ENCODE measurements at regions not wholly inside any gene's neighbourhood (a gene's known extent, or its start where the extent isn't known, plus 50 kb on each side); places are given as distances from the start of the nearest gene placed in this dataset.
"Not testable (repeated sequence)": the region's sequence is repeated elsewhere in the genome, so short reads cannot be mapped to it uniquely, and the experiment has no call there.

DNA sequence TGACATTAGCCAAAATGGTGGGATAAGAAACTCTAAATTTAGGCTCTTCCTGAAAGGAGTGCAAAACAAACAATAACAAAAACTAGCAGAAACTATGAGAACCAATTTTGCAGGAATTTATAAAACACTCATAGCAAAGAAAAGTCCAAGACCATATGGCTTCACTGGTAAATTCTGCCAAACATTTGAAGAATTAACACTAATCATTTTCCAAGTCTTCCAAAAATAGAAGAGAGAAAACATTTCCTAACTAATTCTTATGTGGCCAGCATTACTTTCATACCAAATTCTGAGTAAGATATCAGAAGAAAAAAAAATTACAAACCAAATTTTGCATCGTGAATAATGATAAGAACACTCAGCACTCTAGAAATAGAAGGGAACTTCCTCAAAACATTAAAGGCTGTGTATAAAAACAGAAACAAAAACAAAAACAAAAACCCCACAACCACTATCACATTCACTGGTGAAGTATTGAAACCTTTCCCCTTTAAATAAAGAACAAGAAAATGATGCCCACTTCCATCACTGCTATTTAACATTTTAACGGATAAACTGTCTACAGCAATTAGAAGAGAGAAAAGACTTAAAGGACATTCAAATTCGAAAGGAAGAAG is 524.3 kb upstream of the GALNTL6 start:
- no peak for DNase-seq
- Mint-ChIP-seq H3K36me3 (ENCODE audit: low read depth) (no peaks in the 10 kb centered on the region), H3K27me3 (no peaks in the 10 kb centered on the region), H3K9me3 (peaks cover 4% of the 10 kb centered on the region), H3K4me3 (no peak overlapping the region), H3K27ac (no peak overlapping the region), H3K4me1 (no peaks in the 10 kb centered on the region)
- no peak for ATAC-seq

DNA sequence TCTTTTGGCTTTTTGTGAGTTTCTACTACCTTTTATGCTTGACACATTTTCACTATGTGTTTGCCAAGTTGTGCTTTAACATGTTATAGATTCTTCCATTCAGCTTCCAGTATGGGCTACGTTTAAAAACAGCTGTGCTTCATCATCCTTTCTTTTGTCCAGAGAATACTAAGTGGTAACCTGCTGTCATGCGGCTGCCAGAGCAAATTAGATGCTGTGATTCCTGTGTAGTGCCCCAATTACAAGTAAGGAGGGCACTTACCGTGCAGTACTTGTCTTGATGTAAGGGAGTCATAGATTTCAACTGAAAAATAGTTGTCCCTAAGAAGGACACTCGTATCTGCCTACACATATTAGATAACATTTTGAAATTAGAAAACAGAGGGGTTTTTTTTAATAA is 531.8 kb upstream of the GALNTL6 start:
- H3K36me3 Mint-ChIP-seq (ENCODE audit: low read depth), result no peaks in the 10 kb centered on the region
- no peaks in the 10 kb centered on the region for H3K4me1 Mint-ChIP-seq
- DNase-seq, result no peak
- no peaks in the 10 kb centered on the region for H3K27me3 Mint-ChIP-seq
- H3K27ac Mint-ChIP-seq, result no peak overlapping the region
- H3K9me3 Mint-ChIP-seq, result no peaks in the 10 kb centered on the region
- ATAC-seq, result no peak
- no peak overlapping the region for H3K4me3 Mint-ChIP-seq

DNA sequence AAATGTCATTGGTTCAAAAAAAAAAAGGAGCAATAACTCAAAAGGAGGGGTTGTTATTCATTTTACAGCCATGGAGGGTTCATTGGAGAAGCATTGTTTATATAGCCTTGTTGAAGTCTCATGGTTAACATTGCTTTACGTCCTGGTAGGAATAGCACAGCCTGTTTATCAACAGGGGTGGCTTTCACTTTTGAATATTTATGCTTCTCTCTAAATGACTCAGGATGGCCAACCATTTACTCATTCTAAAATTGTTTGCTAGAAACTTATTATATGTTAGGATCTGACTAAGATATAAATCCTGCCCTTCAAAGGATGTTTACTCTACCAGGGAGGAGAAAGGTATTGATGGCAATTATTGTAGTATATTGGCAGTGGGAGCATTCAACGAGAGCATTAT is 534.1 kb upstream of the GALNTL6 start:
- Mint-ChIP-seq H3K36me3 (ENCODE audit: low read depth) (no peaks in the 10 kb centered on the region), H3K27me3 (no peaks in the 10 kb centered on the region), H3K4me1 (no peaks in the 10 kb centered on the region), H3K27ac (no peak overlapping the region), H3K4me3 (no peak overlapping the region), H3K9me3 (no peaks in the 10 kb centered on the region)
- ATAC-seq, result no peak
- no peak for DNase-seq

DNA sequence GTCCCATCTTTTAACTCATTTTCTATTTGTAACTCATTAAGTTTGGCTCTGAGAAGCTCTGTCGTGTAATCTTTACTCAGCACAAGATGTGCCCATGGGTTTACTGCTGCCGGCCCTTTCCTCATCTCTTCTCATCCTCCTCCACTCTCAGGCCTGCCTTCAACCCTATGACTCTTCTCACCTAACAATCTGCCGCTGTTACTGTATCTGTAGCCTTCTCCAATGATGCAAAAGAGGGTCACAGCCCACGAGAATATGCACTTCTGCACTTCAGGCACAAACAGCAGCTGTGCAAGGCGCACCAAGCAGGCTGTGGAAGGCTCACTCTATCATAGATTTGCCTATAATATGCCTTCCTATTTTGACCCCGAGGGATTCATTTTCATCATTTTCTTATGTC is 546.5 kb upstream of the GALNTL6 start:
- Mint-ChIP-seq H3K4me1 (no peaks in the 10 kb centered on the region), H3K4me3 (no peak overlapping the region), H3K36me3 (ENCODE audit: low read depth) (no peaks in the 10 kb centered on the region), H3K9me3 (peaks cover 4% of the 10 kb centered on the region), H3K27ac (no peak overlapping the region), H3K27me3 (no peaks in the 10 kb centered on the region)
- no peak for DNase-seq
- ATAC-seq, result no peak

DNA sequence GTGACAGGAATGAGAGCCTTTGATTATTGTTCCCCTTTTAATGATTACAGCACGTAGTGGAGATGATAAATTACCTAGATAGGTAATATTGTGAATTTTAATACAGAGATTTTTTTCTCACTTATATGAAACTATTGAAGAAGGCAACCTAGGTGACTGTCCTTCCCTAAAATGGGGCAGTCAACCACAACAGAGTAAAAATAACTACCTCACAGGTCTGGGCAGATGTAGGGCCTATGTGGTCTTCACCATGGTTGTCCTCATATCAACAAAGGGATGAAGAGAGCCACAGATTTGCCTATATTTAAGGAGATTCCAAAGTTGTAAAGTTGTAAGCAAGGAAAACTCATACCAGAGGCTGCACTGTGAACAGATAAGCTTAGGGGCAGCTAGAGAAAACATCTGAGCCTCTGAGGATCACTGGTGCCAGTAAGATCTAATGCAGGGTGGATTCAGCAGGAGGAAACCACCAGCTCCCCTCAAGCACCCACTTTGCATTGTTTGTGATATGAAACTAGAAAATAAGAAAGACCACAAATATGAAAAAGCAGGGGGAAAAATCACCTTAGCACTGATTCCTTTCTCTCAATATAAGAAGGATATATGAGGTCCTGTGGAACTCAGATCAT is 547.9 kb upstream of the GALNTL6 start:
- Mint-ChIP-seq H3K4me3 (no peak overlapping the region), H3K9me3 (peaks cover 4% of the 10 kb centered on the region), H3K27ac (no peak overlapping the region), H3K27me3 (no peaks in the 10 kb centered on the region), H3K36me3 (ENCODE audit: low read depth) (no peaks in the 10 kb centered on the region), H3K4me1 (no peaks in the 10 kb centered on the region)
- ATAC-seq, result no peak
- no peak for DNase-seq

DNA sequence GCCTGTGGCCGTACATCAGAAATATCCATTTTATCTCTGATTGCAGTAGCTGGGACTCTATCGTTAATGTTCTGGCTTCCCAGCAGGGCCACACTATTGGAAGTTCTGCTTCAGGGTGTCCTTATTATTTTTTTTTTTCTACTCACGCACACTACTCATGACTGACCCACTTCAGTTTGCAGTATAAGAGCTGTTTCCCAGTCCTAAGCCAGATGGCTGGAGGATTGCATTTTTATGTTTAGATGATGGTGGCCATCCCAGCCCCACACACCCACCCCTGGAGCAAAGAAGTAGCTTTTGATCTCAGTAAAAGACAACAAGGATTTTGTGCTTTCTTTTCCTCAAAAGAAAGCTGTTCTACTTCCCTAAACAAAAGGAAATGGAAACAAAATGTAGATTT is 557.0 kb upstream of the GALNTL6 start:
- Mint-ChIP-seq H3K27me3 (no peaks in the 10 kb centered on the region), H3K4me1 (no peaks in the 10 kb centered on the region), H3K9me3 (no peaks in the 10 kb centered on the region), H3K4me3 (no peak overlapping the region), H3K36me3 (ENCODE audit: low read depth) (no peaks in the 10 kb centered on the region), H3K27ac (no peak overlapping the region)
- ATAC-seq (no peak), DNase-seq (no peak)

DNA sequence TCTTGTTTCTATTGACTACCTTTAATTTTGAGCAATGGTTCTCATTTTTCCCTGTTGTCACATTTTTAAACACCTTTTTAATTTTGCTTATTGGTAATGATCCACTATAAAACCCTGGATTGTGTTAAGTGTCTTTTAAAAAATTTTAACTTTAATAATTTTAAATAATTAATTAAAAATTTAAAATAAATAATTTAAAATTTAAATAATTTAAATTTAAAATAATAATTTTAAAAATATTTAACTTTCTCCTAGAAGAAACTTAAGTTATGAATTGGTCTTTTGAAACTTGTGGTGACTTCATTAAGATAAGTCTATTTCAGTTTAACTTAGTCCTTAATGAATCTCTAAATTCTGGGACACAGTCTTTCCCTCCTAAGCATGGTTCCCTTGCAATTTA is 566.3 kb upstream of the GALNTL6 start:
- H3K9me3 Mint-ChIP-seq, result peaks cover 25% of the 10 kb centered on the region
- no peaks in the 10 kb centered on the region for H3K27me3 Mint-ChIP-seq
- H3K4me3 Mint-ChIP-seq, result no peak overlapping the region
- H3K4me1 Mint-ChIP-seq, result no peaks in the 10 kb centered on the region
- no peak overlapping the region for H3K27ac Mint-ChIP-seq
- ATAC-seq, result no peak
- no peaks in the 10 kb centered on the region for H3K36me3 Mint-ChIP-seq (ENCODE audit: low read depth)
- no peak for DNase-seq

DNA sequence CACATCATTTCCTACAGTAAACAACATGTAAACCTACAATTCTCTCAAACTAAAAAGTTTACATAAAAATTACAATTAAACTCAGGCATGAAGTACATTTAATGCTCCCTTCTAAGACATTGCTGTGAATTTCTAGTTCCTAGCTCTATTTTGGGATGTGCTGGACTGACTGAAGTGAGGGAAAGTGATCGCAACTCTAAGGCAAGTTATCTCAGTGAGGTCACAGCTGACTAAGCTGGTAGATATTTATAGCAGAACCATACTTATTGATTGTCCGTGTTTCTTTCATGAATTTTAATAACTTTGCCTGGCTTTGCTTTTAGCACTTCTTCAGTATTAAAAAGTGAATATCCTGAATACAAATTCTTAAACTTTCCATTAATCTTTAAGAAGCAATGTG is 570.4 kb upstream of the GALNTL6 start:
- DNase-seq (no peak), ATAC-seq (no peak)
- Mint-ChIP-seq H3K4me3 (no peak overlapping the region), H3K27me3 (no peaks in the 10 kb centered on the region), H3K9me3 (peaks cover 7% of the 10 kb centered on the region), H3K27ac (no peak overlapping the region), H3K4me1 (no peaks in the 10 kb centered on the region), H3K36me3 (ENCODE audit: low read depth) (no peaks in the 10 kb centered on the region)

DNA sequence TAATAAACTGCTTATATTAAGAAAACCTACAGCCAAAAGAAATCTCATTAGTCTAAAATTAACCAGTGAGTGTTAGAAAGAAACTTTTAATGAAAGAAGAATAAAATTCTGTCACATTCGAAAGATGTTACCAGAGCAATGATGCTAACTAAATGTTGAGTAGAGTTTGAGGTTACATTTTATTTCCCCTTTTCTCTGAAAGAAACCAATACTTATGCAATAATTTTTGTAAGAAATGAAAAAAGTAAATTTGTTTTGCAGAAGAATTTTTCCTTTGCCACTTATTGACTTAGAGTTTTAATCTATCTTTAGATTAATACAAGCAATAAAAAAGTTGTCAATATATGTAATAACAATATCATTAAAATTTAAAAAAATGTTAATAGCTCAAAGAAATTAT is 574.0 kb upstream of the GALNTL6 start:
- no peaks in the 10 kb centered on the region for H3K36me3 Mint-ChIP-seq (ENCODE audit: low read depth)
- H3K27ac Mint-ChIP-seq, result no peak overlapping the region
- no peaks in the 10 kb centered on the region for H3K9me3 Mint-ChIP-seq
- H3K4me1 Mint-ChIP-seq, result no peaks in the 10 kb centered on the region
- no peak for ATAC-seq
- no peak for DNase-seq
- no peak overlapping the region for H3K4me3 Mint-ChIP-seq
- H3K27me3 Mint-ChIP-seq, result no peaks in the 10 kb centered on the region

DNA sequence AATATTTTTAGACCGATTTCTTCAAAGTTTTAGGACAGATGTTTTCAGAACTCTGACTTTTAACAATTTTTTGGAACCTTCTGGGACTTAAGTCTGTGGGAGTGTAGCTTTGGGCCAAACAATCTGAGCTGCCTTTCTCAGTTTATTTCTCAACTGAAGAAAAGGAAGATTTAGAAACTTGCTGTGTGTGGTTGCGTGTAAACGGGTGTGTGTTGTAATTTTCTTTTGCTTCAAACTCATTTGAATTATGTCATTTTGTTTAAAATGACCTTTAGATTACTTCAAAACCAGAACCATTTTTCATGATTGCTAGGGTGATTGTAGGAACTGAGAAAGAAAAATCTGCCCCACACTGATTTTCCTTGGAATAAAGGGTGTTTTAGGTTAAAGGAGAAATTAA is 577.7 kb upstream of the GALNTL6 start:
- no peaks in the 10 kb centered on the region for H3K4me1 Mint-ChIP-seq
- no peak overlapping the region for H3K27ac Mint-ChIP-seq
- ATAC-seq (no peak), DNase-seq (no peak)
- H3K27me3 Mint-ChIP-seq, result no peaks in the 10 kb centered on the region
- no peak overlapping the region for H3K4me3 Mint-ChIP-seq
- H3K36me3 Mint-ChIP-seq (ENCODE audit: low read depth), result no peaks in the 10 kb centered on the region
- H3K9me3 Mint-ChIP-seq, result no peaks in the 10 kb centered on the region

DNA sequence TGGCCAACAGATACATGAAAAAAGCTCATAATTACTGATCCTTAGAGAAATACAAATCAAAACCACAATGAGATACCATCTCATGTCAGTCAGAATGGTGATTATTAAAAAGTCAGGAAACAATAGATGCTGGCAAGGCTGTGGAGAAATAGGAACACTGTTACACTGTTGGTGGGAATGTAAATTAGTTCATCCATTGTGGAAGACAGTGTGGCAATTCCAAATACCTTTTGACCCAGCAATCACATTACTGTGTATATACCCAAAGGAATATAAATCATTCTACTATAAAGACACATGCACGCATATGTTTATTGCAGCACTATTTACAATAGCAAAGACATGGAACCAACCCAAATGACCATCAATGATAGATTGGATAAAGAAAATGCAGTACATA is 583.9 kb upstream of the GALNTL6 start:
- H3K27me3 Mint-ChIP-seq; H3K9me3 Mint-ChIP-seq; ATAC-seq; H3K4me1 Mint-ChIP-seq; H3K27ac Mint-ChIP-seq; H3K4me3 Mint-ChIP-seq; DNase-seq; H3K36me3 Mint-ChIP-seq (ENCODE audit: low read depth): not testable (repeated sequence)

DNA sequence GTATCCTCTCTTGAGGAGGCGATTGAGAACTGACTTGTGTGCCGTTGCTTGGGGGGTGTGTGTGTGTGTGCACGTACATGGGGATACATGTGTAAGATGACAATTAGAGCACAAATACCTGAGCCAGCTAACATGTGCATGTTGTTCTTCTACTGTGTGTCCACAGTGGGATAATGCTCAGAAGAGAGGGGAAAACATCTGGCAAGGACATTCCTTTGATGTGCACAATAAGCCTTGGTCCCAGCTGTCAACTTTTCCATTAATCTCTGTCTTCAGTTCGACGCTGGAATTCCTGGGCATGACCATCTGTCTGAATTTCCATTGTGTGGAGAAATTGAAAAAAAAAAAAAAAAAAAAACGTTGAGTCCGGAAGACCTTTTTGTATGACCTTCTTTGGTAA is 592.0 kb upstream of the GALNTL6 start:
- ATAC-seq (no peak), DNase-seq (no peak)
- no peak overlapping the region for H3K27ac Mint-ChIP-seq
- H3K4me1 Mint-ChIP-seq, result no peaks in the 10 kb centered on the region
- H3K4me3 Mint-ChIP-seq, result no peak overlapping the region
- peaks cover 14% of the 10 kb centered on the region for H3K9me3 Mint-ChIP-seq
- H3K27me3 Mint-ChIP-seq, result no peaks in the 10 kb centered on the region
- H3K36me3 Mint-ChIP-seq (ENCODE audit: low read depth), result no peaks in the 10 kb centered on the region

DNA sequence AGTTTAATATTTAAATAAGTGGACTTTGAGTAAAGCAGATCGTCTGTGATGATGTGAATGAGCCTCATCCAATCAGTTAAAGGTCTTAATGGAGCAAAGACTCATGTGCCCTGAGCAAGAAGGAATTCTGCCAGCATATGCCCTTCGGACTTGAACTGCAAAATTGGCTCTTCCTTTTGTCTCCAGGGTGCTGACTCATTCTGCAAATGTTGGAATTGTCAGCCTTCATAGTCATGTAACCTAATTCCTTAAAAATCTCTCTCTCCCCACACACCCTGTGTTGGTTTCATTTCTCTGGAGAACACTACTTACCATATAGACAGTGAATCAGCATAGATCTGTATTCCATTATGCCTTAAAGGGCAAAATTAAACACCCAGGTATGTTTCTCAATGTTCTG is 609.8 kb upstream of the GALNTL6 start:
- DNase-seq, result no peak
- peaks cover 22% of the 10 kb centered on the region for H3K9me3 Mint-ChIP-seq
- ATAC-seq, result no peak
- H3K4me3 Mint-ChIP-seq, result no peak overlapping the region
- no peaks in the 10 kb centered on the region for H3K27me3 Mint-ChIP-seq
- no peaks in the 10 kb centered on the region for H3K4me1 Mint-ChIP-seq
- no peaks in the 10 kb centered on the region for H3K36me3 Mint-ChIP-seq (ENCODE audit: low read depth)
- H3K27ac Mint-ChIP-seq, result no peak overlapping the region

DNA sequence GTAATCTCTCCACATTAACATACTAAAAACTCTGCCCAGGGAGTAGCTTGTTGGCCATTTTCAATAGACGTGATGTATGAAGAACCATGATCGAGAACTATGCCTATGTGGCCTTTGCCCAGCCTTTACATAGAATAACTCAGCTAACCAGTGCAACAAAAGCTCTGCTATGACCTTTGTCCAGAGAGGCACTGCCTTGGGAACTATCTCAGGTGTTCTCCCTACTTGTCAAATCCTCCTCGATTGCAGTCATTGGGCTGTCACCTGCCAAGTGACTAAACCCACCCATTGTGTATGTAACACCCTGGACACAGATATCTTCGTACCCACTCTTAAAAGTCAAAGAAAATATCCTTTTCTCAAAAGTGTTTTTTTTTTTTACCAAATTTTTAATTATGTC is 610.3 kb upstream of the GALNTL6 start:
- Mint-ChIP-seq H3K36me3 (ENCODE audit: low read depth) (no peaks in the 10 kb centered on the region), H3K27ac (no peak overlapping the region), H3K9me3 (peaks cover 22% of the 10 kb centered on the region), H3K4me3 (no peak overlapping the region), H3K4me1 (no peaks in the 10 kb centered on the region), H3K27me3 (no peaks in the 10 kb centered on the region)
- no peak for ATAC-seq
- DNase-seq, result no peak

DNA sequence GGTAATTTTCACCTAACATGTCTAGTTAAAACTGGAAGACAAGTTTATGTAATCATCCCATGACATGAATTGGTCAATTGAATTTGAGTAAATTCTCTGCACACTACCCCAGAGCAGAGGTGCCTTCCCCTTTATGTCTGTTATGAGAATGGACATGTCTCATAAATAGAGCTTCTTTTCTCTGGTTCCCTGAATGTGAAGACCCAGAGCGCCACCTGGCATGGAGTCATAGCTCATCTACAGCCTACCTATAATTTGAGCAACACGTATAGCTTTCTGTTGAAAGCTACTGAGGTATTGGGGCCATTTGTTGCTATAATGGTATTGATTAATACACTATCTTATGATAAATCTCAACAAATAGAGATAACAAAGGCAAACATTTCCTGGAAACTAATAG is 626.5 kb upstream of the GALNTL6 start:
- Mint-ChIP-seq H3K27me3 (no peaks in the 10 kb centered on the region), H3K36me3 (ENCODE audit: low read depth) (no peaks in the 10 kb centered on the region), H3K9me3 (no peaks in the 10 kb centered on the region), H3K4me1 (no peaks in the 10 kb centered on the region), H3K4me3 (no peak overlapping the region), H3K27ac (no peak overlapping the region)
- DNase-seq, result no peak
- ATAC-seq, result no peak

DNA sequence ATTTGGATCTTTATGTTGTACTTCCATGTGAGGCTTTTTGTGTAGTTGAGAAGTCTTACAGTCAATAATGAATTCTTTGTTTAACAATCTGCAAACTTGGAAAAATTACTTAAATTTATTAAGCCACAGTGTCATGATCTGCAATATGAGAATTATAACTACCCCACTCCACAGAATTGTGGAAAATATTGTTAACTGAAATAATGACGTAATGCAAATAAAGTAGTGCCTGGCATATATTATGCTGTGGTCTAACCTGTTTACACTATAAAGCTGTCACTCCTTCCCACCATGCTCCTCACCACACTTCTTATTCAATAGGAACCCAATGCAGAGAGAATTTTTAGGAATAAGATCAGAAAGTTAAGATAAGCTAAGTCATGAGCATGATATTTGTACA is 632.1 kb upstream of the GALNTL6 start:
- ATAC-seq (no peak), DNase-seq (no peak)
- Mint-ChIP-seq H3K4me3 (no peak overlapping the region), H3K27ac (no peak overlapping the region), H3K4me1 (no peaks in the 10 kb centered on the region), H3K36me3 (ENCODE audit: low read depth) (no peaks in the 10 kb centered on the region), H3K27me3 (no peaks in the 10 kb centered on the region), H3K9me3 (no peaks in the 10 kb centered on the region)

Measured in activated naive CD8-positive, alpha-beta T cell treated with anti-CD3 and anti-CD28 coated beads, Interleukin-2, amount 50 U/mL, for 24 hours (primary cell).